Right atrium auricular region (tissue), 2 donors: ENCODE measurements at regions not wholly inside any gene's neighbourhood (a gene's known extent, or its start where the extent isn't known, plus 50 kb on each side); places are given as distances from the start of the nearest gene placed in this dataset.
"Not testable (repeated sequence)": the region's sequence is repeated elsewhere in the genome, so short reads cannot be mapped to it uniquely, and the experiment has no call there.

ENCODE experiments used
- DNase-seq: peaks from one replicate; pipeline ENCODE4 v3.0.0-alpha.2; 2019; ENCODE audit warnings: low spot score
- H3K27ac ChIP-seq, 2 donors: fragments of 200-600 bp; sonication (generic); 1 replicate in 1 of 2; 2 replicates in 1 of 2; pipeline ENCODE4 v1.5.1; 2016 to 2019
- H3K27me3 ChIP-seq, 2 donors: fragments of 200-600 bp; sonication (generic); one replicate each; pipeline versions ENCODE4 v1.5.1 to v1.6.0; 2017 to 2019
- H3K36me3 ChIP-seq: fragments of 200-600 bp; sonication (generic); one replicate; pipeline ENCODE4 v1.5.1; 2016
- H3K4me1 ChIP-seq, 2 donors: fragments of 200-600 bp; sonication (generic); one replicate each; pipeline versions ENCODE4 v1.5.1 to v1.6.0; 2017 to 2019
- H3K4me3 ChIP-seq, 2 donors: fragments of 200-600 bp; sonication (generic); 1 replicate in 1 of 2; 2 replicates in 1 of 2; pipeline ENCODE4 v1.5.1; 2017 to 2019; ENCODE audit warnings: mild to moderate bottlenecking in 1 of 2, moderate library complexity in 1 of 2
- H3K9me3 ChIP-seq, 2 donors: fragments of 200-600 bp; sonication (generic); one replicate each; pipeline ENCODE4 v1.5.1; 2019
- CTCF ChIP-seq, 2 donors: fragments of 200-600 bp; sonication (generic); IDR thresholded peaks; one replicate each; pipeline ENCODE4 v1.5.1; 2019; ENCODE audit warnings: antibody characterized with exemption in 2 of 2

- TF ChIP-seq CTCF (IDR thresholded peaks at IDR 0.05), result no peak
- H3K27ac ChIP-seq, result no peak overlapping the region
Measured at GRCh38 chr1:157262891-157263290, 124.7 kb upstream of the ETV3 start.

GRCh38 chr1:157262422-157262821, 124.2 kb upstream of the ETV3 start:
- H3K36me3 ChIP-seq, result no peaks in the 10 kb centered on the region
- H3K27ac ChIP-seq, result no peak overlapping the region
- H3K27me3 ChIP-seq, result no peaks in the 10 kb centered on the region
- no peak for TF ChIP-seq CTCF (IDR thresholded peaks at IDR 0.05)
- no peaks in the 10 kb centered on the region for H3K4me1 ChIP-seq
- DNase-seq, result no peak
- no peaks in the 10 kb centered on the region for H3K9me3 ChIP-seq
- no peak overlapping the region for H3K4me3 ChIP-seq

More at GRCh38 chr1:157262891-157263290, 124.7 kb upstream of the ETV3 start:
- DNase-seq, result no peak
- no peak overlapping the region for H3K4me3 ChIP-seq
- no peaks in the 10 kb centered on the region for H3K9me3 ChIP-seq
- no peaks in the 10 kb centered on the region for H3K36me3 ChIP-seq
- no peaks in the 10 kb centered on the region for H3K27me3 ChIP-seq
- H3K4me1 ChIP-seq, result no peaks in the 10 kb centered on the region

GRCh38 chr1:157255891-157256290, 117.7 kb upstream of the ETV3 start:
- not testable (repeated sequence) for DNase-seq, H3K27ac ChIP-seq, H3K4me3 ChIP-seq

GRCh38 chr1:157254183-157254582, 116.0 kb upstream of the ETV3 start:
- not testable (repeated sequence) for H3K9me3 ChIP-seq, H3K27ac ChIP-seq, H3K36me3 ChIP-seq, H3K4me3 ChIP-seq, DNase-seq, H3K27me3 ChIP-seq, H3K4me1 ChIP-seq

More at GRCh38 chr1:157255891-157256290, 117.7 kb upstream of the ETV3 start:
- H3K36me3 ChIP-seq, H3K27me3 ChIP-seq, H3K4me1 ChIP-seq, H3K9me3 ChIP-seq: not testable (repeated sequence)

- no peak for TF ChIP-seq CTCF (IDR thresholded peaks at IDR 0.05)
- Histone ChIP-seq H3K4me1 (no peaks in the 10 kb centered on the region), H3K27ac (no peak overlapping the region), H3K9me3 (no peaks in the 10 kb centered on the region), H3K4me3 (no peak overlapping the region), H3K36me3 (no peaks in the 10 kb centered on the region), H3K27me3 (no peaks in the 10 kb centered on the region)
- no peak for DNase-seq
Measured at GRCh38 chr1:157252473-157252872, 114.3 kb upstream of the ETV3 start.

GRCh38 chr1:157249739-157250138, 111.5 kb upstream of the ETV3 start:
- Histone ChIP-seq H3K27me3 (no peaks in the 10 kb centered on the region), H3K27ac (no peak overlapping the region), H3K36me3 (no peaks in the 10 kb centered on the region), H3K4me3 (no peak overlapping the region), H3K9me3 (no peaks in the 10 kb centered on the region), H3K4me1 (no peaks in the 10 kb centered on the region)
- no peak for TF ChIP-seq CTCF (IDR thresholded peaks at IDR 0.05)
- no peak for DNase-seq

- H3K4me3 ChIP-seq, result no peak overlapping the region
- H3K27me3 ChIP-seq, result no peaks in the 10 kb centered on the region
- TF ChIP-seq CTCF (IDR thresholded peaks at IDR 0.05), result no peak
- no peaks in the 10 kb centered on the region for H3K36me3 ChIP-seq
- H3K27ac ChIP-seq, result no peak overlapping the region
- no peaks in the 10 kb centered on the region for H3K9me3 ChIP-seq
- no peaks in the 10 kb centered on the region for H3K4me1 ChIP-seq
- no peak for DNase-seq
Measured at GRCh38 chr1:157249326-157249725, 111.1 kb upstream of the ETV3 start.

- not testable (repeated sequence) for H3K4me3 ChIP-seq, H3K36me3 ChIP-seq, H3K9me3 ChIP-seq, DNase-seq, H3K27me3 ChIP-seq, H3K27ac ChIP-seq, H3K4me1 ChIP-seq
Measured at GRCh38 chr1:157247764-157248049, 109.5 kb upstream of the ETV3 start.
